ENCODE measurements at regions not wholly inside any gene's neighbourhood (a gene's known extent, or its start where the extent isn't known, plus 50 kb on each side); places are given as distances from the start of the nearest gene placed in this dataset.

- no peak for TF ChIP-seq EZH2 (IDR thresholded peaks at IDR 0.05; ENCODE audit: insufficient read depth, poor library complexity, severe bottlenecking)
- TF ChIP-seq EZH2phosphoT487 (IDR thresholded peaks at IDR 0.05; ENCODE audit: insufficient read depth, low read depth), result no peak
Observed at GRCh38 chr5:60024104-60024503, 130.6 kb upstream of the PDE4D start.

All from GM23248 (cell line).